Right renal cortex interstitium (tissue), 3 donors: ENCODE measurements at regions not wholly inside any gene's neighbourhood (a gene's known extent, or its start where the extent isn't known, plus 50 kb on each side); places are given as distances from the start of the nearest gene placed in this dataset.
A peak's percentile ranks its signal among the peaks of the same experiment; 100 is the strongest.

Experiments used
- DNase-seq, 3 donors: peaks; one replicate each; pipeline ENCODE4 v3.0.0-alpha.2; 2013; ENCODE audit warnings: low read depth in 3 of 3, low spot score in 2 of 3

GRCh38 chr7:46363688-46364087, 442.6 kb upstream of the IGFBP3 start:
- DNase-seq = no peak

GRCh38 chr7:46360811-46361210, 439.7 kb upstream of the IGFBP3 start:
- DNase-seq = no peak

- DNase-seq = no peak
Observed at GRCh38 chr7:46360296-46360695, 439.2 kb upstream of the IGFBP3 start.

DNA sequence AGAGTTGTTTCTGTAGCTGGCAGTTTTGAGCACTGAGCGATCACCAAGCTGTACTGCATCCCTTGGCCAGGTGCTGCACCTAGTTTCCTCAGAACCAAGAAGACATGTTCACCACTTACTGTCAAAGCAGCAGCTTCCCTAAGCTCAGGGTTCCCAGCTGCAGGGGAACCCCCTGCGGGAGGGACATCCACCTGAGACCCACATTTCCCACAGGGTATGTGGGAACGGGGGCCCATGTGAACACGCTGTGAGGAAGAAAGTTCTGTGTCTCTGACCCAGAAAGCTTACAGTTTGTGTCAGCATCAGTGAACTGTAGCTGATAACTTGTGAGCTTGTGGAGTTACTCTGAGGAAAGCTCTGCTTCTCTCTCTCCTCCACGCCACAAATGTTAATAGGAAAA, 436.8 kb upstream of the IGFBP3 start:
- no peak for DNase-seq

DNA sequence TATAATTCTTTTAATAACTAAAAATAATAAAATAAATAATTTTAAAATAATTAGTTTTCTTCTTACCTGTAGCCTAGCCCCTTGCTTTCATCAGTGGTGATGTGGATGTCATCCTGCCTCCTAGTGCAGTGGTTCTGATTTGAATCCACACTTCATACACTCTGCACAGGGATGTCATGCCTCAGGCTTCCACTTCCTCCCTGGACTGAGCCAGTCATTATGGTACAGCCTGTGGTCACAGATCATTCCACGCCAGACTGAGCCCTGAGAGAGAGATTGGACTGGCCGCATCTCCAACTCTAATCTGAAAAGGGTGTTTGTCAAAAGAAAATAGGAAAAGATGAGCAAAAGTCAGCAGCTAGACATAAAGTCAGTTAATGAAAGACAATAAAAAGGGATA, 436.2 kb upstream of the IGFBP3 start:
- DNase-seq = no peak

- DNase-seq = no peak
Observed at GRCh38 chr7:46356371-46356770, 435.3 kb upstream of the IGFBP3 start.

- no peak for DNase-seq
Observed at GRCh38 chr7:46355331-46355730, 434.3 kb upstream of the IGFBP3 start.

- DNase-seq = peak; percentile 56 to 66 (median 63)
Observed at GRCh38 chr7:46352004-46352954, 431.2 kb upstream of the IGFBP3 start.

DNA sequence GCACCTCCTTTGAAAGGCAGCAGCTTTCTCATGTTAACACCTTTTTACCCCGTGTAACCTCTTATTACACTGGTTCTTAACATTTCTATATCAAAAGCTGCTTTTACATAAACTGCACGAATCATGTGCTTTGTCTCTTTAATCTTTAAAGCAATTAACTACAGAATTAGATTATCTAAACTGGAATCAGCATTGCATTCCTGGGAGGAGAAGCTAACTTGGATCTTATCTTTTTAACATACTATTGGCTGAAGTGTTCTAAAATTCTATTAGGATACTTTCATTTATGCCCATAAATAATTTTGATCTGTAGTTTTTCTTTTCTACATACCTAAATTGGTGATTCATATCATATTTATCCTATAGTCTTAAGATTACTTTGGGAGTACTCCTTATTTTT, 428.4 kb upstream of the IGFBP3 start:
- no peak for DNase-seq

DNA sequence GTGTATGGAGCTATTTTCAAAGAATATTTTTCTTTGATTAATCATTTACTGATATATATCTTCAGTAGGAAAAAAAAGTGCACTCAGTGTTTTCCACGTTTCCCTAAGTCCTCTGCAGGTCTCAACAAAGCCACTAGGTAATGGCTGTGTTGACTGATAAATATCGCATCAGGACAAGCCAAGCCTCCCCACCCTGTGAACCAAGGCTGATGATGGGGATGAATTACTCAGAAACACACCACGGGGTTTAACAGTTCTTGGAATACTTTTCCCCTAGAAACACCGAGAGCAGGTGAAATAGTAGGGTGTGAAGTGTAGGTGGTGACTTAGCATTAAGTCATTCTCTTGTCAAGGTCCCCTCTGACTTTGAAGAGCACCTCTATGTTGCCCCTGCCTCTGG, 423.5 kb upstream of the IGFBP3 start:
- DNase-seq = no peak

GRCh38 chr7:46343802-46344201, 422.7 kb upstream of the IGFBP3 start:
- no peak for DNase-seq

DNA sequence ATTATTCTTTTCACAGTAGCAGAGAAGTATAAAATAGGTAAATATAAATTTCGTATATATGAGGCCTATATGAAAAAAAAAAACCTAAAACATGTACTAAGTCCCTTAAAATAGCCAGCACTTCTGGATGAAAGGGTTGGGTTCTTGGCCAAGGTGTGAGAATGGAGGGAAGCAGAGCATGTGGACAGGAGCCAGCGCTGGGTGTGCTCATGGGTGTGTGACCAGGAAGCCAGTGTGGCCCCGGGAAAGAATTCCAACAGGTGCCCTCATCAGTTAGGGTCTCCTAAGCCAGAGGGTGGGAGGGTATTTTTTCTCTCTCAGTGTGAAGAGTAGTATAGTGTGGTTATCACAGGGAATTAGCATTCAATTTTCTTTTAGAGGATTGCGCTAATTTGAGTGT, 401.9 kb upstream of the IGFBP3 start:
- no peak for DNase-seq

DNA sequence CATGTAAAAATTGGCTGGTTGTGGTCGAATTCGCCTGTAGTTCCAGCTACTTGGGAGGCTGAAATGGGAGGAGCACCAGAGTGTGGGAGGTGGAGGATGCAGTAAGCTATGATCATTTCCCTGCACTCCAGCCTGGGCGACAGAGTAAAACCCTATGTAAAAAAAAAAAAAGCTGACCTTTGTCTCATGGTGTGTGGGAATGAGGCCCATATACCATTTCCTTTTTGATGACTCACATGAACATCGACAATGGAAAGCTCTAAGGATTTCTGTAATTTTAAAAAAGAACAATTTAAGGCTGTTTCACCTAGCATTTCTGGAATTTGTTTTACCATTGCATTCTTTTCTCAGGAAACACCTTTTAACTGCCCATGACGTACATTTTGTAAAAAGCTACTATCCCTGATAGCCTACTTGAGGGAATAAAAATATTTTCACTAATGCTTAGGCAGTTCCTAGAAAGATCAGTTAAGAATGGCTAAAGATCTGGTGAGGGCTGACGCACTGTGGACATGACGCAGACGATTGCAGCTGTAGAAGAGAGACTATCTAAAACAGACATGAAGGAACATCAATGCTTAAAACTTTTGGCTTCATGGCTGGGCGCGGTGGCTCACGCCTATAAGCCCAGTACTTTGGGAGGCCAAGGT, 400.6 kb upstream of the IGFBP3 start:
- no peak for DNase-seq

GRCh38 chr7:46320956-46321355, 399.9 kb upstream of the IGFBP3 start:
- no peak for DNase-seq

- DNase-seq = no peak
Observed at GRCh38 chr7:46319841-46320240, 398.8 kb upstream of the IGFBP3 start.

GRCh38 chr7:46318276-46318675, 397.2 kb upstream of the IGFBP3 start:
- no peak for DNase-seq

DNA sequence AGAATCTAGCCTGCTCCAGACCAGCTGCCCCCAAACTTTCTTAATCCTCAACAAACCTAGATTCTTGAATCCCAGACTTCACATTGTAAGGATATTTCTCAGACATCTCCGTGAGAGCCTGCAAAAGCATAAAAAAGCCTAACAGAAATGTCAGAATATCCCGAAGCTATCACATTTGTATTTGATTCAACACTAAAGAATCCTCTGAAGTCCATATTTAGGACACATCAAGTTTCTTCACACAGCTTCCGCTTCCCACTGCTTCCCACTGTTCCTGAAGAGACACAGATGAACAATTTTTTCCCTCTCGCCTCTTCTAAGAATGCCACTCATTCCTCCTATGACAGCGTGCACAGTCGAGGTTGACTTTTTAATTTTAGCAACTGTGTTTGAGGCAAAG, 396.2 kb upstream of the IGFBP3 start:
- DNase-seq = no peak

GRCh38 chr7:46315891-46316290, 394.8 kb upstream of the IGFBP3 start:
- no peak for DNase-seq

GRCh38 chr7:46301677-46302076, 380.6 kb upstream of the IGFBP3 start:
- DNase-seq = no peak

DNA sequence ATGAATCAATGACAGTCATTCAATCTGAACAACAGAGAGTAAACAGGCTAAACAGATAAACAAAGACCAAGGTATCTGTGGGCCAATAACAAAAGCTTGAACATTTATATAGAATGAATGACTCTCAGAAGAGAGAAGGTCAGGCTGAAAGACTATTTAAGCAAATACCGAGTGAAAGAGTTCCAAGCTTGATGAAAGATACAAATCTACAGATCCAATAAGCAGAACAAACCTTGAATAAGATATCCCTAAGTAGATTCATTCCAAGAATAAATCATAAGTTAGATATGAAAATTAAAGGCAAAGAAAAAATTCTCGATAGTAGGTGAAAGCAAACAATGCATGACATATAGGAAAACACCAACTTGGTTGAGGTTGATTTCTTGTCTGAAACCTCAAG, 376.4 kb upstream of the IGFBP3 start:
- DNase-seq = no peak

- DNase-seq = no peak
Observed at GRCh38 chr7:46296526-46296925, 375.5 kb upstream of the IGFBP3 start.

DNA sequence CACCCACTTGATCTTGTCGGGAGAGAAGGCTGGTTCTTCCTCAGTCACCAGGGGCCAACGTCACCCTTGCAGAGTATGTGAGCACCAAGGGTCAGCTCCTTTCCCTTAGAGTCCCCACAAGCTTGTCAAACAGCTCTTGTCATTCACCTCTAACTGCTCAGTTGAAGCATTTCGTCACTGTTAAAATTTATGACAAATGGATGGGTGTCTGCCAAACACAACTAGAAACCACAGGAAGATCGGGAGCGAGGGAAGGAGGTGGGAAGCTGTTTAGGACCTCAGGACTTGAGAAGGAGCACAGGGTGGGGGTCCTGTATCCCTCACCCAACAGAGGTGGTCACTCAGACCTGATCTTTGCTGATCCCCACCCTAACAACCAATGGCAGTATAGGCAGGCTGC, 373.3 kb upstream of the IGFBP3 start:
- no peak for DNase-seq
